ENCODE measurements at regions not wholly inside any gene's neighbourhood (a gene's known extent, or its start where the extent isn't known, plus 50 kb on each side); places are given as distances from the start of the nearest gene placed in this dataset.

DNA sequence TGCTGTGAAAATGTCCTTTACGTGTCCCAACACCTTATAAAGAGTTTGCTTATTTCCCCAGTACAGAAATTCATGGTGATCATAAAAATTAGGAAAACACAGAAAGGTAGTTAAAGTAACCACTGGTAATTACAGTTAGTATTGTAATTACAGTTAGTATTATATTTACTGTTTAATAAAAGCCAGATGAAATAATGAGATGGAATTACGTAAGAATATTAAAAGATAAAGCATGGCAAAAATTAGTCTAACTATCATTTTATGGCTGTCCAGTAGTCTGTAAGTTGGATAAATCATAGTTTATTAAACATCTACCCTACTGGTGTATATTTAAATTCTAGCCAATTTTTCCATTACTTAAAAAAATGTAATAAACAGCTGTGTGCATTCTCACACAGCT is 638.8 kb downstream of the ACTR3B start:
- TF ChIP-seq, protein P1, sequence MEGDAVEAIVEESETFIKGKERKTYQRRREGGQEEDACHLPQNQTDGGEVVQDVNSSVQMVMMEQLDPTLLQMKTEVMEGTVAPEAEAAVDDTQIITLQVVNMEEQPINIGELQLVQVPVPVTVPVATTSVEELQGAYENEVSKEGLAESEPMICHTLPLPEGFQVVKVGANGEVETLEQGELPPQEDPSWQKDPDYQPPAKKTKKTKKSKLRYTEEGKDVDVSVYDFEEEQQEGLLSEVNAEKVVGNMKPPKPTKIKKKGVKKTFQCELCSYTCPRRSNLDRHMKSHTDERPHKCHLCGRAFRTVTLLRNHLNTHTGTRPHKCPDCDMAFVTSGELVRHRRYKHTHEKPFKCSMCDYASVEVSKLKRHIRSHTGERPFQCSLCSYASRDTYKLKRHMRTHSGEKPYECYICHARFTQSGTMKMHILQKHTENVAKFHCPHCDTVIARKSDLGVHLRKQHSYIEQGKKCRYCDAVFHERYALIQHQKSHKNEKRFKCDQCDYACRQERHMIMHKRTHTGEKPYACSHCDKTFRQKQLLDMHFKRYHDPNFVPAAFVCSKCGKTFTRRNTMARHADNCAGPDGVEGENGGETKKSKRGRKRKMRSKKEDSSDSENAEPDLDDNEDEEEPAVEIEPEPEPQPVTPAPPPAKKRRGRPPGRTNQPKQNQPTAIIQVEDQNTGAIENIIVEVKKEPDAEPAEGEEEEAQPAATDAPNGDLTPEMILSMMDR (IDR thresholded peaks at IDR 0.05) = no peak
- no peak for TF ChIP-seq POLR2A (IDR thresholded peaks at IDR 0.05)

Measured in prostate gland (tissue), 2 donors.